HTR-8/SVneo (cell line): ENCODE measurements at regions not wholly inside any gene's neighbourhood (a gene's known extent, or its start where the extent isn't known, plus 50 kb on each side); places are given as distances from the start of the nearest gene placed in this dataset.
A peak's percentile ranks its signal among the peaks of the same experiment; 100 is the strongest.

Experiments
- DNase-seq: peaks from one replicate; pipeline ENCODE4 v3.0.0; 2011; ENCODE audit warnings: low spot score, mixed read lengths; ENCODE audit not compliant: insufficient read length
- FAIRE-seq: peaks from 2 replicates; lab custom pipeline; 2011; peaks lifted over from hg19 to GRCh38; lab: Jason Lieb, UNC

- DNase-seq (no peak), FAIRE-seq (no peak)
Observed at GRCh38 chr12:91833780-91834359, 311.8 kb downstream of the BTG1 start.

- FAIRE-seq (no peak), DNase-seq (no peak)
Observed at GRCh38 chr12:91825999-91826398, 319.6 kb downstream of the BTG1 start.

- FAIRE-seq, result no peak
Observed at GRCh38 chr12:91824991-91825390, 320.7 kb downstream of the BTG1 start.

GRCh38 chr12:91819132-91819447, 326.6 kb downstream of the BTG1 start:
- FAIRE-seq (no peak), DNase-seq (no peak)

More at GRCh38 chr12:91824991-91825390, 320.7 kb downstream of the BTG1 start:
- DNase-seq, result no peak

- no peak for FAIRE-seq
- DNase-seq, result no peak
Observed at GRCh38 chr12:91818227-91819131, 327.2 kb downstream of the BTG1 start.

GRCh38 chr12:91817517-91817916, 328.1 kb downstream of the BTG1 start:
- FAIRE-seq, result no peak

GRCh38 chr12:91813701-91814100, 331.9 kb downstream of the BTG1 start:
- no peak for DNase-seq

More at GRCh38 chr12:91817517-91817916, 328.1 kb downstream of the BTG1 start:
- no peak for DNase-seq

GRCh38 chr12:91811481-91812287, 334.0 kb downstream of the BTG1 start:
- peak; percentile 28 for DNase-seq
- no peak for FAIRE-seq

More at GRCh38 chr12:91813701-91814100, 331.9 kb downstream of the BTG1 start:
- no peak for FAIRE-seq

- DNase-seq, result no peak
- FAIRE-seq, result no peak
Observed at GRCh38 chr12:91810531-91811451, 334.9 kb downstream of the BTG1 start.

GRCh38 chr12:91810077-91810476, 335.6 kb downstream of the BTG1 start:
- FAIRE-seq (no peak), DNase-seq (no peak)

- no peak for FAIRE-seq
Observed at GRCh38 chr12:91805031-91805430, 340.6 kb downstream of the BTG1 start.

GRCh38 chr12:91804533-91804932, 341.1 kb downstream of the BTG1 start:
- no peak for FAIRE-seq
- DNase-seq, result no peak

More at GRCh38 chr12:91805031-91805430, 340.6 kb downstream of the BTG1 start:
- no peak for DNase-seq

- FAIRE-seq, result no peak
- no peak for DNase-seq
Observed at GRCh38 chr12:91801048-91801447, 344.6 kb downstream of the BTG1 start.

- DNase-seq (no peak), FAIRE-seq (no peak)
Observed at GRCh38 chr12:91793676-91794075, 352.0 kb downstream of the BTG1 start.

- FAIRE-seq (no peak), DNase-seq (no peak)
Observed at GRCh38 chr12:91792597-91792996, 353.0 kb downstream of the BTG1 start.

GRCh38 chr12:91786499-91787272, 359.0 kb downstream of the BTG1 start:
- DNase-seq, result no peak
- FAIRE-seq, result no peak

GRCh38 chr12:91785655-91786498, 359.8 kb downstream of the BTG1 start:
- DNase-seq (no peak), FAIRE-seq (no peak)

- DNase-seq (no peak), FAIRE-seq (no peak)
Observed at GRCh38 chr12:91781114-91781513, 364.5 kb downstream of the BTG1 start.
